ENCODE measurements at regions not wholly inside any gene's neighbourhood (a gene's known extent, or its start where the extent isn't known, plus 50 kb on each side); places are given as distances from the start of the nearest gene placed in this dataset.

GRCh38 chr3:72334681-72335457, 513.4 kb downstream of the SHQ1 start:
- 95% methylated on average over 13 of the region's 14 CpGs for WGBS
- intact Hi-C loops (cut with DNase I): no loop called here
- no peak for DNase-seq (ENCODE audit: extremely low spot score)

GRCh38 chr3:72332689-72333088, 515.6 kb downstream of the SHQ1 start:
- peaks cover 29 to 35% (median 34%) of the 10 kb centered on the region in 4 donors for H3K4me1 ChIP-seq
- H3K4me3 ChIP-seq: no peak overlapping the region
- no peak for DNase-seq (ENCODE audit: extremely low spot score)
- TF ChIP-seq POLR2A (IDR thresholded peaks at IDR 0.05; ENCODE audit: low read depth) (no peak), EP300 (IDR thresholded peaks at IDR 0.05) (no peak), CTCF (IDR thresholded peaks at IDR 0.05) (no peak)
- no peaks in the 10 kb centered on the region for H3K27me3 ChIP-seq
- H3K27ac ChIP-seq (replicated peaks in 1 of 4): no peak overlapping the region
- no peaks in the 10 kb centered on the region for H3K9me3 ChIP-seq
- intact Hi-C loops (cut with DNase I): no loop called here
- H3K36me3 ChIP-seq: no peaks in the 10 kb centered on the region
- WGBS: 94% methylated on average over 4 of the region's 4 CpGs

More at GRCh38 chr3:72334681-72335457, 513.4 kb downstream of the SHQ1 start:
- no peaks in the 10 kb centered on the region for H3K27me3 ChIP-seq
- TF ChIP-seq EP300 (IDR thresholded peaks at IDR 0.05) (no peak), CTCF (IDR thresholded peaks at IDR 0.05) (no peak), POLR2A (IDR thresholded peaks at IDR 0.05; ENCODE audit: low read depth) (no peak), POLR2AphosphoS5 (IDR thresholded peaks at IDR 0.05) (no peak)
- H3K4me1 ChIP-seq: peaks cover 22 to 39% (median 36%) of the 10 kb centered on the region in 4 donors
- H3K4me3 ChIP-seq: no peak overlapping the region
- H3K9me3 ChIP-seq: no peaks in the 10 kb centered on the region
- H3K27ac ChIP-seq (replicated peaks in 1 of 4): no peak overlapping the region
- no peaks in the 10 kb centered on the region for H3K36me3 ChIP-seq

GRCh38 chr3:72332036-72332435, 516.2 kb downstream of the SHQ1 start:
- DNase-seq (ENCODE audit: extremely low spot score): no peak
- TF ChIP-seq CTCF (IDR thresholded peaks at IDR 0.05) (no peak), EP300 (IDR thresholded peaks at IDR 0.05) (no peak), POLR2AphosphoS5 (IDR thresholded peaks at IDR 0.05) (no peak), POLR2A (IDR thresholded peaks at IDR 0.05; ENCODE audit: low read depth) (no peak)
- Histone ChIP-seq H3K9me3 (no peaks in the 10 kb centered on the region), H3K36me3 (no peaks in the 10 kb centered on the region), H3K4me3 (no peak overlapping the region), H3K4me1 (peaks cover 26 to 31% (median 30%) of the 10 kb centered on the region in 4 donors), H3K27me3 (no peaks in the 10 kb centered on the region), H3K27ac (replicated peaks in 1 of 4) (no peak overlapping the region)
- 92% methylated on average over 5 of the region's 5 CpGs for WGBS
- intact Hi-C loops (cut with DNase I): no loop called here

- peaks cover 16 to 22% (median 20%) of the 10 kb centered on the region in 4 donors for H3K4me1 ChIP-seq
- no peaks in the 10 kb centered on the region for H3K36me3 ChIP-seq
- intact Hi-C loops (cut with DNase I): no loop called here
- TF ChIP-seq POLR2A (IDR thresholded peaks at IDR 0.05; ENCODE audit: low read depth) (no peak), EP300 (IDR thresholded peaks at IDR 0.05) (no peak), POLR2AphosphoS5 (IDR thresholded peaks at IDR 0.05) (no peak), CTCF (IDR thresholded peaks at IDR 0.05) (no peak)
- no peaks in the 10 kb centered on the region for H3K27me3 ChIP-seq
- H3K4me3 ChIP-seq: no peak overlapping the region
- H3K27ac ChIP-seq (replicated peaks in 1 of 4): no peak overlapping the region
- H3K9me3 ChIP-seq: no peaks in the 10 kb centered on the region
- DNase-seq (ENCODE audit: extremely low spot score): no peak
- WGBS: 83% methylated on average over 4 of the region's 6 CpGs
Measured at GRCh38 chr3:72331076-72331475, 517.2 kb downstream of the SHQ1 start.

All from esophagus muscularis mucosa (tissue), 4 donors.